ENCODE measurements at regions not wholly inside any gene's neighbourhood (a gene's known extent, or its start where the extent isn't known, plus 50 kb on each side); places are given as distances from the start of the nearest gene placed in this dataset.

DNA sequence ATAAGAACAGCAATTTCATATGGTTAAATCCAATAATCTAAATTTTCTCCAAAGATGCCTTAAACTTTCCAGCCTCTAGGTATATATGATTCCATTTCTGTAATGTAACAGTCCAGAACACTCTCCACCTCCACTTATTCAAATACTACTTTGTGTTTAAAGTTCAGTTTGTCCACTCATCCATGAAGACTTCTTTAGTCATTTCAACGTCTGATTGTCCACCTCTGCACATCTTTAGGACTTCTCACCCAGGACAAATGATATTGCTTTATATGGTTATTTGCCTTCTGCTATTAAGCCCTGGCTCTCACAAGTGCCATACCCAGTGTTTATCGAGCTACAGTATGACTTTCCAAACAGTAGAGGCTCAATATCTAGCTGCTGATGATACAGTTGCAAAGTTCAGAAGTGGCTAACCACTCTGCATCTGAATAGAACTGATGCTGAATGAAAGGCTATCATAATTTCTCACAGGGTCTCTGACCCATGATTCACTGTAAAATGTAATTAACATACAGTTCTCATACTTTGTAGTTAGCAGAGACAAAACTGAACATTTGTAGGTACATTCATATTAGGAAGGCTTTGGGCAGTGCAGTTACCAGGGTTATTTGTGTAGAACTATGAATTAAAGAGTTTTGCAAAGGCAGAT lies 93.7 kb upstream of the MBNL1 start:
- H3K36me3 ChIP-seq = no peaks in the 10 kb centered on the region
- peaks cover 10 to 24% of the 10 kb centered on the region in 2 experiments for H3K4me1 ChIP-seq (ENCODE audit: control insufficient read depth in 1 of 2, insufficient read depth in 1 of 2, low read depth in 1 of 2, low read length in 1 of 2)
- no peak overlapping the region for H3K4me3 ChIP-seq (ENCODE audit: low read depth in 1 of 2, low read length in 1 of 2)
- TF ChIP-seq, protein P1, sequence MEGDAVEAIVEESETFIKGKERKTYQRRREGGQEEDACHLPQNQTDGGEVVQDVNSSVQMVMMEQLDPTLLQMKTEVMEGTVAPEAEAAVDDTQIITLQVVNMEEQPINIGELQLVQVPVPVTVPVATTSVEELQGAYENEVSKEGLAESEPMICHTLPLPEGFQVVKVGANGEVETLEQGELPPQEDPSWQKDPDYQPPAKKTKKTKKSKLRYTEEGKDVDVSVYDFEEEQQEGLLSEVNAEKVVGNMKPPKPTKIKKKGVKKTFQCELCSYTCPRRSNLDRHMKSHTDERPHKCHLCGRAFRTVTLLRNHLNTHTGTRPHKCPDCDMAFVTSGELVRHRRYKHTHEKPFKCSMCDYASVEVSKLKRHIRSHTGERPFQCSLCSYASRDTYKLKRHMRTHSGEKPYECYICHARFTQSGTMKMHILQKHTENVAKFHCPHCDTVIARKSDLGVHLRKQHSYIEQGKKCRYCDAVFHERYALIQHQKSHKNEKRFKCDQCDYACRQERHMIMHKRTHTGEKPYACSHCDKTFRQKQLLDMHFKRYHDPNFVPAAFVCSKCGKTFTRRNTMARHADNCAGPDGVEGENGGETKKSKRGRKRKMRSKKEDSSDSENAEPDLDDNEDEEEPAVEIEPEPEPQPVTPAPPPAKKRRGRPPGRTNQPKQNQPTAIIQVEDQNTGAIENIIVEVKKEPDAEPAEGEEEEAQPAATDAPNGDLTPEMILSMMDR (IDR thresholded peaks at IDR 0.05) = no peak
- no peak overlapping the region for H3K27ac ChIP-seq
- no peaks in the 10 kb centered on the region for H3K27me3 ChIP-seq
- H3K9me3 ChIP-seq = no peaks in the 10 kb centered on the region

DNA sequence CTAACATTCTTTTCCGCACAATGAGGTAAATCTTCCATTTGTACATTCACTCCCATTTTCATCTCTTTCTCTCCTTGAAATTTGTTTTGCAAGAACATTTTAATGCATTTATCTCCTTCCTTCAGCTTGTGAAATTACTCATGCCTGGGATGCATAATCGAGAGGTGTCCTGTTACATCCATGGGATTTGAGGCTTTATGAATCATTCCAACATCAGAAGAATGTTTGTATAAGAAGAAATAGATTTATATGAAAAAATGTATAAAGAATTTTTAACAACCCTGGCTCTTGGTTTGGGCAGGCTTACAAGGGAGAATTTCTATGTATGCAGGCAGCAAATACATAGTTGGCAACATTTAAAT lies 93.2 kb upstream of the MBNL1 start:
- H3K4me1 ChIP-seq (ENCODE audit: control insufficient read depth in 1 of 2, insufficient read depth in 1 of 2, low read depth in 1 of 2, low read length in 1 of 2) = peaks cover 10 to 24% of the 10 kb centered on the region in 2 experiments
- no peaks in the 10 kb centered on the region for H3K9me3 ChIP-seq
- no peaks in the 10 kb centered on the region for H3K36me3 ChIP-seq
- no peak overlapping the region for H3K27ac ChIP-seq
- no peaks in the 10 kb centered on the region for H3K27me3 ChIP-seq
- TF ChIP-seq, protein P1 (IDR thresholded peaks at IDR 0.05) = no peak
- no peak overlapping the region for H3K4me3 ChIP-seq (ENCODE audit: low read depth in 1 of 2, low read length in 1 of 2)

DNA sequence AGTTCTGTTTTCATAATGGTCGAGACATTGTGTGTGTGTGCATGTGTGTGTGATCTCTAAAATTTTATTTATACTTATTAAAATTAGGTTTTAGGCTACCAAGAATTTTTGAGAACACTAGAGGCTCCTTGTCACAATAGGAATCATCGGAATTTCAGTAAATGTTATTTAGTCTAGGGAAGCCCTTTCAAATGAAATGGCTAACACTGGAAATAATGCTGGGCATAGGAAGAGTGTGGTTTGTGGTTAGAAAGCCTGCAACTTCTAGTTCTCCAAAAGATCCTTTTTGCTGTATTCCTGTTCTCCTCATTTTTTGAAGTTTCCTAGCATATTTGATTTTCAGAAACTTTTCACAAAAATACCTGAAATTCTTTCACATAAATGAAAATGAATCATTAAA lies 92.5 kb upstream of the MBNL1 start:
- H3K9me3 ChIP-seq = no peaks in the 10 kb centered on the region
- TF ChIP-seq, protein P1 (IDR thresholded peaks at IDR 0.05) = no peak
- no peaks in the 10 kb centered on the region for H3K36me3 ChIP-seq
- no peaks in the 10 kb centered on the region for H3K27me3 ChIP-seq
- H3K27ac ChIP-seq = no peak overlapping the region
- H3K4me1 ChIP-seq (ENCODE audit: control insufficient read depth in 1 of 2, insufficient read depth in 1 of 2, low read depth in 1 of 2, low read length in 1 of 2) = peaks cover 10 to 24% of the 10 kb centered on the region in 2 experiments
- H3K4me3 ChIP-seq (ENCODE audit: low read depth in 1 of 2, low read length in 1 of 2) = no peak overlapping the region

DNA sequence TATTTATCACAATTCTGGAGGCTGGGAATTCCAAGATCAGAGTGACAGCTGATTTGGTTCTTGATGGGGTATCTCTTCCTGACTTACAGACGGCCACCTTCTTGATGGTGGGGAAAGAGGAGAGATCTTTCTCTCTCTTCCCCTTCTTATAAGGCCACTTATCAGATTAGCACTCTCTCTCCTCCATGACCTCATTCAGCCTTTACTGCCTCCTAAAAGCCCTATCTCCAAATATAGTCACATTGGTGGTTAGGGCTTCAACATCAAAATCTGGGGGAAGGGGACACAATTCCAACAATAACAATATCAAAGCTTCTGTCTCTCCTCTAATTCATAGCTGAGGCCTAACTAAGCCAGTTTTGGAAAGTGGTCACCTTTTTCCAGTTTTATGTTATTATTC lies 91.7 kb upstream of the MBNL1 start:
- TF ChIP-seq, protein P1 (IDR thresholded peaks at IDR 0.05) = no peak
- H3K27me3 ChIP-seq = no peaks in the 10 kb centered on the region
- peaks cover 10 to 24% of the 10 kb centered on the region in 2 experiments for H3K4me1 ChIP-seq (ENCODE audit: control insufficient read depth in 1 of 2, insufficient read depth in 1 of 2, low read depth in 1 of 2, low read length in 1 of 2)
- H3K4me3 ChIP-seq (ENCODE audit: low read depth in 1 of 2, low read length in 1 of 2) = no peak overlapping the region
- no peaks in the 10 kb centered on the region for H3K36me3 ChIP-seq
- no peaks in the 10 kb centered on the region for H3K9me3 ChIP-seq
- peak overlapping the region; percentile 48 for H3K27ac ChIP-seq

DNA sequence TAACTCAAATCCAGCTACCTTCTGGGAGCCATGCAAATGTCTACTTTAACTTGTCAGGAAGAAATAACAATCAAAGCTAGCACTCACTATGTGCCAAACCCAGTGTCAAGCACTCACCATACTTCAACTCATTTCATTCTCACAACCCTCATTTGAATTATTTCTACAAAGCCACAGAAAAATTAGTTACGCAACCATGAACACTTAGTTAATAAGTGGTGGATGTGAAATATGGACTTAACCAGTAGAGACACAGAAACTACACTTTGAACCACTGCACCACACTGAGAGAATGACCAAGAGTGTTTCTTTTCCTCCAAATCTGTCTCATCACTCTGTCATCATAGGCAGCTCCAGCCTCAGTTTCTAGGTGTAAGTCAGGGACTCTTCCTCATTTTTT lies 91.0 kb upstream of the MBNL1 start:
- no peak overlapping the region for H3K4me3 ChIP-seq (ENCODE audit: low read depth in 1 of 2, low read length in 1 of 2)
- H3K27me3 ChIP-seq = no peaks in the 10 kb centered on the region
- no peaks in the 10 kb centered on the region for H3K36me3 ChIP-seq
- H3K4me1 ChIP-seq (ENCODE audit: control insufficient read depth in 1 of 2, insufficient read depth in 1 of 2, low read depth in 1 of 2, low read length in 1 of 2) = peaks cover 10 to 24% of the 10 kb centered on the region in 2 experiments
- H3K9me3 ChIP-seq = no peaks in the 10 kb centered on the region
- H3K27ac ChIP-seq = peak overlapping the region; percentile 48
- TF ChIP-seq, protein P1 (IDR thresholded peaks at IDR 0.05) = no peak

All from neutrophil (primary cell).